ENCODE measurements at regions not wholly inside any gene's neighbourhood (a gene's known extent, or its start where the extent isn't known, plus 50 kb on each side); places are given as distances from the start of the nearest gene placed in this dataset.

GRCh38 chr13:22736768-22737092, 444.0 kb upstream of the SGCG start:
- Histone ChIP-seq H3K9me3 (ENCODE audit: control insufficient read depth, insufficient read depth, low read depth, low read length) (no peaks in the 10 kb centered on the region), H3K36me3 (ENCODE audit: control insufficient read depth, insufficient read depth, low read length) (no peaks in the 10 kb centered on the region), H3K4me1 (ENCODE audit: control insufficient read depth, insufficient read depth, low read length) (no peaks in the 10 kb centered on the region), H3K27me3 (ENCODE audit: control insufficient read depth, insufficient read depth, low read length) (no peaks in the 10 kb centered on the region), H3K27ac (ENCODE audit: low read length) (no peak overlapping the region), H3K4me3 (ENCODE audit: low read depth in 2 of 2, low read length in 2 of 2) (no peak overlapping the region)
- POLR2A ChIA-PET = no interaction called here
- in situ Hi-C loops (cut with HindIII; ENCODE audit: low pct_unique_long_range_greater_than_20kb, low sequenced_read_pairs) = no loop called here
- intact Hi-C loops (cut with micrococcal nuclease; ENCODE audit: unreplicated experiment) = no loop called here
- CTCF ChIA-PET = no interaction called here
- no peak for ATAC-seq
- no TSS peak for BruUV-seq (replicated peaks)
- TF ChIP-seq POLR2AphosphoS5 (IDR thresholded peaks at IDR 0.05; ENCODE audit: low read depth, low read length) = no peak
- TF ChIP-seq CTCF (IDR thresholded peaks at IDR 0.05) = no peak
- no peak for TF ChIP-seq REST (IDR thresholded peaks at IDR 0.05; ENCODE audit: insufficient read depth in 1 of 2, low read depth in 2 of 2, low read length in 1 of 2)
- no peak for TF ChIP-seq SIN3A (IDR thresholded peaks at IDR 0.05; ENCODE audit: borderline replicate concordance, insufficient read depth, low read depth, low read length)
- no peak for DNase-seq (ENCODE audit: low read depth, low spot score)

- BruUV-seq (replicated peaks) = no TSS peak
- Histone ChIP-seq H3K9me3 (ENCODE audit: control insufficient read depth, insufficient read depth, low read depth, low read length) (no peaks in the 10 kb centered on the region), H3K27ac (ENCODE audit: low read length) (no peak overlapping the region), H3K4me1 (ENCODE audit: control insufficient read depth, insufficient read depth, low read length) (no peaks in the 10 kb centered on the region), H3K27me3 (ENCODE audit: control insufficient read depth, insufficient read depth, low read length) (no peaks in the 10 kb centered on the region), H3K4me3 (ENCODE audit: low read depth in 2 of 2, low read length in 2 of 2) (no peak overlapping the region), H3K36me3 (ENCODE audit: control insufficient read depth, insufficient read depth, low read length) (no peaks in the 10 kb centered on the region)
- intact Hi-C loops (cut with micrococcal nuclease; ENCODE audit: unreplicated experiment) (no loop called here), in situ Hi-C loops (cut with HindIII; ENCODE audit: low pct_unique_long_range_greater_than_20kb, low sequenced_read_pairs) (no loop called here)
- ChIA-PET CTCF (no interaction called here), POLR2A (no interaction called here)
- DNase-seq (ENCODE audit: low read depth, low spot score) (no peak), ATAC-seq (no peak)
- TF ChIP-seq SIN3A (IDR thresholded peaks at IDR 0.05; ENCODE audit: borderline replicate concordance, insufficient read depth, low read depth, low read length) (no peak), POLR2AphosphoS5 (IDR thresholded peaks at IDR 0.05; ENCODE audit: low read depth, low read length) (no peak), TCF7L2 (IDR thresholded peaks at IDR 0.05; ENCODE audit: low read depth, low read length) (no peak), CTCF (IDR thresholded peaks at IDR 0.05) (no peak), REST (IDR thresholded peaks at IDR 0.05; ENCODE audit: insufficient read depth in 1 of 2, low read depth in 2 of 2, low read length in 1 of 2) (no peak)
Observed at GRCh38 chr13:22738357-22738756, 442.4 kb upstream of the SGCG start.
